ENCODE measurements at regions not wholly inside any gene's neighbourhood (a gene's known extent, or its start where the extent isn't known, plus 50 kb on each side); places are given as distances from the start of the nearest gene placed in this dataset.

DNA sequence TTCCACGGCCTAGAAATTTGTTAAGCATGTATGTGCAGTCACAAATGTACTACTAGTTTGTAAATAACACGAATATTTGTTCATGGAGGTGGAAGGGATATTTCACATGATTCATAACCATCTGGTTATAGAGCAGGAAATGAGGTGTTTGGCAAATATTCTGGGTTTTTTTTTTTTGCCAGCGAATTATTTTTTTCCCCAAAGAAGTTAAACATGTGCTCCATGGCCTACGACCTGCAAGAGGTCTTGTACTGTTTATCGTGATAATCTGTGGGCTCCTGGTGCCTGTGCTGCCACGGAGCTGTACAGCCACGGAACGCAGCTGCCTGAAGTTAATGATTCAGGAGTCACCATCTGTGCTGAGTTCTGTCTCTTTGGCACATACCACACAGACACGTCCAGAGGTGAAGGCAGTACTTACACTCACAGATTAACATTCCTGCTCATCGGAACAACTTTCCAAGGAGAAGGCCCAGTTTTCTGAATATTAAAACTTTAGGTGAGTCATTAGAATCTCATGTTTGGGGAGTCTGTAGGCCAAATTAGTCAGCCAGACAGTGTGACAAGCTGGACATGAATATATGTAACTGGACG is 156.3 kb downstream of the TMX1 start:
- DNase-seq (ENCODE audit: low read depth in 2 of 2, low spot score in 1 of 2) = no peak

DNA sequence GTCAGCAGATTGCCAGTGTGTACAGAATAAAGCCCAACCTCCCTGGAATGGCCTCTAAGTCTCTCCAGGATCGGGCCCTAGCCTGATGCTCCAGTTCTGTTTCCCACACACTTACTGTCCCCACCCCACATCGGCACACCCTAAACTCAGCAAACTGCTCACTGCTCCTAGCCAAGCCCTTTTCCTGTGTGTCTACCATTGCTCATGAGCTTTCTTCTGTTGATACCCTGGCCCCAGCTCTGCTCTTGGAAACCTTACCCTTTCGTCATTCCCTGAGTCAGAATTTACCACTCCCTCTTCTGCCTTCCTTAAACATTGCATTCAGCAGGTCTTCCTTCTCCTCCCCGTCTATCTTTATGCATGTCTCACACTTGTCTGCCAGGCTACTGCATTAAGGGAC is 158.9 kb downstream of the TMX1 start:
- no peak for DNase-seq (ENCODE audit: low read depth in 2 of 2, low spot score in 1 of 2)

DNA sequence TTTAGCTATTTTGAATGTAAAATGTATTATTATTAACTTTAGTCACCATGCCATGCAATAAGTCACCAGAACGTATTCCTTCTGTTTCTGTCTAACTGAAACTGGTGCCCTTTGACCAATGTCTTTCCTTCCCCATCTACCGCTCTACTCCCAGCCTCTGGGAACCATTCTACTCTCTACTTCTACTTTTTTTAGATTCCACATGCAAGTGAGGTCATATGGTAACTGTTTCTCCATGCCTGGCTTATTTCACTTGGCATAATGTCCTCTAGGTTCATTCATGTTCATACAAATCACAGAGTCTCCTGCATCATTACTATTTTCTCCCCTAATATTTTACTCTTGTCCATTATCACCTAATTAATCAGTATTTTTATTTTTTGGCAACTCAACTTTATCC is 160.1 kb downstream of the TMX1 start:
- no peak for DNase-seq (ENCODE audit: low read depth in 2 of 2, low spot score in 1 of 2)

DNA sequence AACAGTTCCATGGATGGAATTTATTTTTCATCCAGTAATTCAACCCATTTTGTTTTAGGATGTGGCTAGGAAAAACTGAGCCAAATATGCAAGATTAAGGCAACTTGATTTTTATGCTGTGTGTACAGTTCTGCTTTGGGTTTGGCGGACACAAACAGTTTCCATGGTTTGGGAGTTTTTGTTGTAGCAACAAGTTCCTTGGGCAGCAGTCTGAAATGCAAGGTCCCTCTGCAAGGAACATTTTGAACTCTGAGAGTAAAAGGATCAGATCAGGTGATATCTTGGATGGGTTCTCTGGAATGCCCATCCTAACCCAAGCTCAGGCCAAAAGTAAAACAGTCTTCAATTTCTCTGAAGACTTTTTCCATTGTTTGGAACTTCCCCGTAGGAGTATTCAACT is 161.2 kb downstream of the TMX1 start:
- no peak for DNase-seq (ENCODE audit: low read depth in 2 of 2, low spot score in 1 of 2)

DNA sequence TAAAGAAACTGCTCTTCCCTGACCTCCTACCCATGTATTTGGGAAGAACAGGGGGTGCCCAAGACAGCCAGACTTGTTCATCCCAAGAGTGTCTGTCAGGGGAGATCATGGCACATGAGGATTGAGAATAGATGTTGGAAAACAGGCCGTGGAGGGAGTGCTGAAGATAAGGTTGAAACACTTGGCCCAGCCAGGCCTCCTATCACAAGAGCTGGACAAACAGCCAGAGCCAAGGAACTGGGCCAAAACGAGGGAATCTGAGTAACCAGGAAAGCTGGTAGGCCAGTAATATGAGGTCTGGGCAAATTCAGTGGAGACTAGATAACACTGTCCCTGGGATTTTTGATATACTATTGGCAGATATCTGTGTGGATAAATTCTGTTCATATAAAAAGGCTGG is 161.7 kb downstream of the TMX1 start:
- no peak for DNase-seq (ENCODE audit: low read depth in 2 of 2, low spot score in 1 of 2)

DNA sequence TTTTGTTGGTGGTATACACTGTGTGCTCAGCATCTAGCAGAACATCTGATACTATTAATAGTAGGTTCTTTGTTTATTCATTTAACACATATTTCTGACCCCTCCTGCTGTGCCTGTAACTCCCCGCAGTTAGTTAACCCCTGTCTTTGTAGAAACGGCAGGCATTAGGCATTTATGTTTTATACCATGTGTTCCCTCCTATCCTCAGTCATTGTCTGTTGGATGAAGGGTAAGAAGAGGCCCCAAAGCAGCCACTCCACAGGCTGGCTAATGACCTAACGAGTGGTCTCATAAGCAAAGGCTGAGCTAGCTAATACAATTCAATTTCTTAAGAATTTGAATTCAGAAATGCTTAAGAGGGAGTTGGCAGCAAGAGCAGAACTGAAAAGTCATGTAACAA is 170.8 kb downstream of the TMX1 start:
- no peak for DNase-seq (ENCODE audit: low read depth in 2 of 2, low spot score in 1 of 2)

DNA sequence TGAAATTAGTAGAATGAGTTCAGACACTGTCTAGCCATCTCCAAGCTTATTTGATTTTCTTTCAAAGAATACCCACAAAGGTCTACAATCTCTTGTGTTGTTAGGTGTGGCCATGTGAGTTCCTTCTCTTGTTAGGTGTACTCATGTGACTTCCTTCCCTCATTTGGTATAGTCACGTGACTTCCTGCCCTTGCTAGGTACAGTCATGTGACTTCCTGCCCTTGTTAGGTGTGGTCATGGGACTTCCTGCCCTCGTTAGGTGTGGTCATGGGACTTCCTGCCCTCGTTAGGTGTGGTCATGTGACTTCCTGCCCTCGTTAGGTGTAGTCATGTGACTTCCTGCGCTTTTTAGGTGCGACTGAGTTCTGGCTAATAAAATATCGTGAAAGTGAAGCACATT is 179.6 kb downstream of the TMX1 start:
- DNase-seq (ENCODE audit: low read depth in 2 of 2, low spot score in 1 of 2) = no peak

DNA sequence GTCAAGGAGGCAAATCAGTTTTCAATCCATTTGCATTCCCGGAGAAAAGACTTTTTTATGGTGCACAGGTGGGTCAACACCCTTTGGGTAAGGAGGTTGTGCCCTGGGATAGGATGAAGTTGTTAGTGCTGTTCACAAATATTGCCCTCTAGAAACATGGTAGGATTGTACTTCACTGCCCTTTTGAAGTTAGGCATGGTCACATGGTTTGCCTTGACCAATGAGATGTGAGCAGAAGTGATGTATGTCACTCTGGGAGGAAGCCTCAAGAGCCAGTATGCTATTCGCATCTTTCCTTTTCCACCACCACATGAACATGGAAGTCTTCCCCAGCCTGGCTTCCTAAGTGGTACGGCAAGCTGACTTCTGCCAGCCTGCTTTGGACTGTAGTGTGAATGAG is 182.7 kb downstream of the TMX1 start:
- no peak for DNase-seq (ENCODE audit: low read depth in 2 of 2, low spot score in 1 of 2)

DNA sequence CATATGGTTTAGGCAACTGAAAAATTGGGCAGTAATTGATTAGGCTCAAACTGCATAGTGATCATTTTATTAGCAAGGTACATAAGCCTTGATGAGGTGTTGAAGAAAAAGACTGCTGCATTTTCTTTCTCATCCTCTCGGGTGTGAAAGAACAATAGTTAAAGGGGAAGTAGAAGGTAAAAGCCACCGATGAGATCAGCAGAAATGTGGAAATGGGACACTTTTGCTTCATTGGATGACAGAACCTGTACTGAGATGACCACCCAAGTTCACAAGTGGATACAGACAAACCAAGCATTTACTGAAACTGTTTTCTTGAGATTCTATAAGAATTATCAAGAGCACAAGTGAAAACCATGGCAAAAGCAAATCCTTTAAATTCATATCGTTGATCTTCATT is 184.0 kb downstream of the TMX1 start:
- no peak for DNase-seq (ENCODE audit: low read depth in 2 of 2, low spot score in 1 of 2)

DNA sequence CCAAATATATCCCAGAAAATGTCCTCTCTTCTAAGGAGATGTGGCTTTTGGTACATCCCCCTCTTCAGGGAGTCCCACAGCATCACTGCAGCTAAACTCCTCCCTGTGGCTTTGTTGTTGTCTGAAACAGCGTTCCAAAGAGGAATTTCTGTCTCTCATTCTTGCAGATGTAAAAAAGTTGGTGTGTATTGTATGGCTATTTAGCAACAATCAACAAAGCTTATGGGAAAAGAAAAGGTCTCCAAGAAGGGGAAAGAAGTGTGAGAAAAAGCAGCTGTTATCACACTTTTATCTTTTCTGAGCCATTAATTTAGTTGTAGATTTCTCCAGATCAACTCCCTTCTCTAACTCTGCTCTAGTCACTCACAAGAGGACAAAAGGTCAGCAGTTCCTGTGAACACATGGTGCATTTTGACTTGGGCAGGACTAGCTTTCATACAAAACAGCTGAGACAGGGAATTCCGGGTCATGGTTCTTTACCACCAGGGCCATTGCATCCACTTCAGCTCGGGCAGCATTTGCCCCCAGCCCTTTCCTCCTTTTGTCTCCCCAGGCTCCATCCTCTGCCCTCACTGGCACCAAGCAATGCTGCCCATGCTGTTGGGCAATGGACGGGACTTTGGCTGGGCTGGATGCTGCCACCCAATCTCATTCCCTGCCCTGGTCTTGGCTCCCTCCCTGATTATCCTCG is 184.7 kb downstream of the TMX1 start:
- DNase-seq (ENCODE audit: low read depth in 2 of 2, low spot score in 1 of 2) = no peak

DNA sequence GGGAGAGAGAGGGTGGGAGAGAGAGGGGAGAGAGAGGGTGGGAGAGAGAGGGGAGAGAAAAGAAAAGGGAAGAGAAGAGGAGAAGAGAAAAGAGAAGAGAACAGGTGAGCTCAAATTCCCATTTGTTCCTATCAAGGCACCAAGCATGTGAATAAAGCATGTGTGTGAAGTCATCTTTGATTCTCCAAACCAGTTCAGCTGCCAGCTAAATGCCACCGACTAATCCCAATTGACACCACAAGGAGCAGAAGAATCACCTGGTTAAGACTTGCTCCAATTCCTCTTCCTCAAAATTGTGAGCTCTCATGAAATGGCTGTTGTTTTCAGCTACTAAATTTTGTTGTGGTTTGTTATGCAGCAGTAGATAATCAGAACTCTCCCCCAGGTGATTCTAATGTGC is 188.9 kb downstream of the TMX1 start:
- no peak for DNase-seq (ENCODE audit: low read depth in 2 of 2, low spot score in 1 of 2)

DNA sequence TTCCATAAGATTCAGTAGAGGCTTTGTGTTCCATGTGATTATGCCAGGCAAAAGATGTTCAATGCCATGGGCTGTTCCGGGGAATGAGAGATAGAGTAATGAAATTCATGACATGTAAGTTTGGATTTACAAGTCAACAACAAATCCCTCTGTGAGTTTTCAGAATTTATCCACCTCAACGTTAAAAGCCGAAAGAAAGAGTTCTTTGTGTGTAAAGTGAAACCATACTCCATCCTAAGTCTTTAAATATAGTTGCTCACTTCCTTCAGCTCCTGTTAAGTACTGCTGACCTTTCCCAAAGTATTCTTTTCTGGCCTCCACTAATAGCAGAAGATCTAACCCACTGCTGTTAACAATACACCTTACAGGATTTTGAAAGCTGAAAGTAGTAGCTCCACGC is 190.0 kb downstream of the TMX1 start:
- no peak for DNase-seq (ENCODE audit: low read depth in 2 of 2, low spot score in 1 of 2)

DNA sequence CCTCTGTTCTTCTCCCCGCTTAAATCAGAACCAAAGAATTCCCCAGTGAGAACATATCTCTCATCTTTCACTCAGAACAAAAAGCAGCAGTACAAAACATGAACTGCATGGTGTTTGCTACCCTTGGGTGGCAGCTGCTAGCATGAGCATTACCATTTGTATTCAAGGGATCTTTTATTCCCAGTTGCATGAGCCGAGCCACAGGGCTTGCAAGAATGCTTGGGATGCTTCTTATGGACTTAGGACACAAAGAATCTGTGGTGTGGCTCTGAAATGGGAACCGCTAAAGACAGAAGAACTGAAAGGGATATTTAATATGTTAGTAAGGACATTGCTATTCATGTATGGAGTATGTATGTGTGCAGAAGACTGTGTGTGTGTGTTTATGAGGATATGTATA is 190.6 kb downstream of the TMX1 start:
- no peak for DNase-seq (ENCODE audit: low read depth in 2 of 2, low spot score in 1 of 2)

DNA sequence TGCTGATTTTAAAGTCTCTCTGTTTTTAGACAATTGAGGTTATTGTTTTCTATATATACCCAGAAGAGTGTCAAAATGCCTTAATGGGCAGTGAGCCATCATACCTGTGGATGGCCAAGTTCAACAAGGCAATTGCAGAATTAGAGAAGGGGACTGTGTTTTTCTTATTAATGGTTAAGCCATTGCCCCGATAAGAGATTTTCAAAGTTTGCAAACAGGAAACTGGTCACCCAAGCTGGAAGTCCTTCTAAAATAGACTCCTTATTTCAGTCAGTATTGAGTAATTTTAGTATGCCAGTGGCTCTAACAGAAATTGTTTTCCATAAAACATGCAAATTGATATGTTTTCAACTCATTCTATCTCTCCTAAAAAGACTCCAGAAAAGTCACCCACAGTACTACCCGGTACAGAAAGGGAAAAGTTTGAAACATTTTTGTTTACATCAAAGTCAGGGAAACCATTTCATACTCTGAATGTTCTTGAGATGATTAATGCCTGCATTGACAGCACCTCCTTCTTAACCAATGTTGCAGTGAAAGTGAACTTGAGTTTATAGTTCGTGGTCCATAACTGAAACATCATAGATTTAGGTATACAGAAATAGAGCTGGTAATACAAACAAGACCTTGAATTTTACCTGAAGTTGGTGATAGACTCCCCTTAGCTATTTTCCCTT is 191.1 kb downstream of the TMX1 start:
- DNase-seq (ENCODE audit: low read depth in 2 of 2, low spot score in 1 of 2) = no peak

DNA sequence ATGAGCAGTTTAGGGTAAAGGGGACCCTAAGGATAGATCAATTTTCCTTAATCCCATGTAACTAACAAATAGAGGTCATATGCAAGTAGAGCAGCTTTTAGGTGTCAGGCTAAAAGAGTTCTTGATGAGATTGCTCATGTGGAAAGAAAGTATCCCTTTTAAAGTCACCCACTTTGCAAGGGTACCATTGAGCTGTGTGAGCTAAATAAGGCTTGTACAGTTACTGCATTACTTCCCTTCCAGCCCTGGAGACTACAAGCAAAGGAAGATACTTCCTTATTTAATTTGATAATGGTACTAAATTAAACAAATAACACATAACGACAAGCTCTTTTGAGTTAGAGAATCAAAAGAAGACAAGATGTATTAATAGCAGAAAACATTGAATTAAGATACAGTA is 191.7 kb downstream of the TMX1 start:
- DNase-seq (ENCODE audit: low read depth in 2 of 2, low spot score in 1 of 2) = no peak

DNA sequence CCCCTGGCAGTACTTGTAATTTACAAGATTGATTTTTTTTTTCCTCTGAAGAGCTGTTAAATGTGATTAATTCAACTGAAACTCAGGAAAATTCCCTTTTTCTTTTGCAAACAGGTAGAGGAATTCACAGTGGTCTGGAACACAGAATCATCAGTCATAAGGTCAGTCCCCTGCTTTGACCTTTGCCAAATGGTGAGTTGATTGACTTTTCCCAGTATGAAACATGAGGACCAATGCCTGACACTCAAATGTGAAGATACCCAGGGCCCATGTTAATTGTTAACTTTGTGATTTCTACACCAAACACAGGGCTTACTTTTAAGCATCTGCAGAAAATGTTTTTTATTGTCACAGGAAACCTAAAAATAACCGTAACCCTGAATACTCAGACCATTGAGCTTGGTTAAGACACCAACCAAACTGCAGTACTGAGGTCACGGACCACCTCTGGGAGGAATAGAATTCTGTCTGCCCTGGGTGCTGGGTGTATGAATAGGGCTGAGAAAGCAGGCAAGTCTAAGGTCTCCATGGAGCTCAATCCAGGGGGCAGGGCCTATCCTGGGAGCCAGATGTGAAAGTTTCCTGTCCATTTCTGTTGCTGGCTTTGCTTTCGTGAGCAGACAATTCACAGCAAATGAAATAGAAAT is 192.4 kb downstream of the TMX1 start:
- no peak for DNase-seq (ENCODE audit: low read depth in 2 of 2, low spot score in 1 of 2)

DNA sequence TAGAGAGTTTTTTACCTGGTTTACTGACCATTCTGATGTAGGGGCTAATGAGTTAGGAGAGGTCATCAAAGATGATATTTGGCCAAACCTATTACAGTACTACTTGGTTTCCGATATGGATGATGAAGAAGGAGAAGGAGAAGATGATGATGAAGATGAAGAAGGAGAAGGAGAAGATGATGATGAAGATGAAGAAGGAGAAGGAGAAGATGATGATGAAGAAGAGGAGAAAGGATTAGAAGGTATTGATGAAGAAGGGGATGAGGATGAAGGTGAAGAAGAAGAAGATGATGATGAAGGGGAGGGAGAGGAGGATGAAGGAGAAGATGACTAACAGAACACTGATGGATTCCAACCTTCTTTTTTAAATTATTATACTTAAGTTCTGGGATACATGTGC is 196.6 kb downstream of the TMX1 start:
- DNase-seq (ENCODE audit: low read depth in 2 of 2, low spot score in 1 of 2) = no peak

DNA sequence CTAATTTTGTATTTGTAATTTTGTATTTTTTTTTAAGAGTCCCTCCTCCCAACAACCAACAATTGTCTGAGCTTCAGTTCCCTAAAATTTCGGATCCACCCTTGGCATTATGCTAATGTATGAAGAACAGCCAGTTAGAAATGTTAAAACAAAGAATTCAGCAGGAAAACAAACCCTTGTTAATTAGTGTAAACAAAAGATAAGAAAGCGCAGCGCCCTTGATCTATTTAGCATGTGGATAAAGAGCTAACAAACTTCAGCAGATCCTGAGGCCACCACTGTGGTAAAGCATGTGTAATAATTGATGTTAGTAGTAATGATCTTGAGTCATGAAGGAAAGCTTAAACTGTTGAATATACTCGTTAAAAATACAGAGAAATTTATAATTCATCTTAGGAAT is 199.8 kb downstream of the TMX1 start:
- DNase-seq (ENCODE audit: low read depth in 2 of 2, low spot score in 1 of 2) = no peak

DNA sequence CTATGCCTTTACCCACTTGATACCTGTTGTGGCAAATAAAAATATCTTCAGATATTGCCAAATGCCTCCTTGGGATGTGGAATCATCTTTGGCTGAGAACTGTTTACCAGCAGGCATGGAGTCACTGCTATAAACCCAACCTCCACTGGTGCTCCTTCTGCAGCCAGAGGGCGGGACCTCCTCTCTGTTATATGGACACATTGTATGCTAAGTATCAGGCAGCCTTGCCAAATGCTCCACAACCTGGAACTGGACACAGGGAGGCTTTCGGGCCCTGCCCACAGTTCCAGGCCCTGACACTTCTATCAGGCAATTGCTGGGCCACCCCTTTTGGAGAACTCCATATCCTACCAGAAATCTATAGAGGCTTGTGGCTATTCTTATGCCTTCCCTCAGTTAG is 201.0 kb downstream of the TMX1 start:
- no peak for DNase-seq (ENCODE audit: low read depth in 2 of 2, low spot score in 1 of 2)

DNA sequence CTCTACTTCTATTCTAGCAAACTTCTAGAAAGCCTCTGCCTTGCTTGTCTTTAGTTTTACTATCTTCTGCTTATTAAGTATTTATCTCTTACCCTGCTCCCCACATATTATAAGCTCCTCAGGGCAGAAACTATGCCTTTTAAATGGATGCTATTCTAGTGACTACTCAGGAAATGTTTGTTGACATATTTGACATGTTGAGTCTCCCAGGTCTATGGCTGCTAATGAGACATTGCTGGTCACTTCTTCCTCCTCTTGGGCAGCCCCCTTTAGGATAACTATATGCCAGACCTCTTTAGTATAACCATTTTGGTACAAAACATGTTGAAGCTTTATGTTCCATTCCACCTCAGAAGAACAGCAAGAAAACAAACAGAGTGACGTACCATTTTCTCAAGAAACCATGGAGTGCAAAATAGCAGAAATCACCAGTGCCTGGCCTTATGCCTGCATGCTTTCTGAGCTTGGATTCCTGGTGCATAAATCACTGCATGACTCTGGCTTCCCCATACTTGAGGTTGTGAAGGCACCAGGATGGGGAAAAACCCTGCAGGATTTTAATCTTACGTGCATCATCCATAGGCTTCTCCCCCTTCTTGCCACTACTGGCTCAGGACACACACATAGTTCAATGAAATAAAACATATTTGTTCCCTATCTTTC is 202.6 kb downstream of the TMX1 start:
- no peak for DNase-seq (ENCODE audit: low read depth in 2 of 2, low spot score in 1 of 2)

DNA sequence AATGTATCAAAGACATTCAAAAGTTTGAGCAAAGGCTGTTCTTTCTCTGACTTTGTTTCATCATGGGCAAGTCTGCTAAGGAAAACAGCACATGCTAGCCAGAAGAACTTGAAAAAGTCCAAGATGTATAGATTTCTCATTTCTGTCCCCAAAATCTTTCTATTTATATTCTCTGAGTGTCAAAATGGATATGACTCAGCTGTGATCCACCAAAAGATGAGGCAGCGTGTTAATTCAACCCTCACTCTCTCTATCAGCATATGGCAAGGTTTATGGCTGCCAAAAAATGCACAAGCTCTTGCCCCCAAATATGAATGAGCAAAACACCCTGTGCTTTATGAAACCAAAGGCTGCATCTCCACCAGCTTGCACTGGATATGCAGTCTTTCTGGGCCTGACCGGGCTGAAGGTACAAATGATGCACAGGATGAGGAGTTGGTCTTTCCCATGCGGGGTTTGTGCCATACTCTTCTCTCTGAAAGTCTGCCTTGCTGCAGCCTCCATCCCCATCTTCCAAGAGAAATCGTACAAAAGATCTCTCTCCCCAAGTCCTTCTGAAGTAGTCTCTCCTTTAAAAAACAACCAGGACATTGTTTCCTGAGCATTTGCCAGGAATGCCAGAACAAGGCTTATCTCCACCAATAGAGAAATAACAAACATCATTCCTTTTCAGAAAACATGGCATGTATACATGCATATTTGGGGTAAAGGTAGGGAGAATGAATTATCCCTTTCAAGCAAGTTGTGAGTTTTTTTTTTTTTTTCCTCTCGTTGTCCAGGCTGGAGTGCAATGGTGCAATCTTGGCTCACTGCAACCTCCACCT is 203.4 kb downstream of the TMX1 start:
- no peak for DNase-seq (ENCODE audit: low read depth in 2 of 2, low spot score in 1 of 2)

All from stimulated activated CD8-positive, alpha-beta memory T cell treated with anti-CD3 and anti-CD28 coated beads, Interleukin-4, amount 100 ng/mL, for 1 hour (primary cell).